GM18508 (cell line): ENCODE measurements at regions not wholly inside any gene's neighbourhood (a gene's known extent, or its start where the extent isn't known, plus 50 kb on each side); places are given as distances from the start of the nearest gene placed in this dataset.

Source experiments
- ATAC-seq: cut with Tn5 transposase; IDR thresholded peaks from one replicate; pipeline ENCODE4 v1.9.1; 2021; ENCODE audit warnings: moderate number of reproducible peaks; ENCODE audit not compliant: insufficient read depth, unreplicated experiment

- ATAC-seq: no peak
These were observed 66.2 kb upstream of the UBE2E1 start for GRCh38 chr3:23739536-23739935.

DNA sequence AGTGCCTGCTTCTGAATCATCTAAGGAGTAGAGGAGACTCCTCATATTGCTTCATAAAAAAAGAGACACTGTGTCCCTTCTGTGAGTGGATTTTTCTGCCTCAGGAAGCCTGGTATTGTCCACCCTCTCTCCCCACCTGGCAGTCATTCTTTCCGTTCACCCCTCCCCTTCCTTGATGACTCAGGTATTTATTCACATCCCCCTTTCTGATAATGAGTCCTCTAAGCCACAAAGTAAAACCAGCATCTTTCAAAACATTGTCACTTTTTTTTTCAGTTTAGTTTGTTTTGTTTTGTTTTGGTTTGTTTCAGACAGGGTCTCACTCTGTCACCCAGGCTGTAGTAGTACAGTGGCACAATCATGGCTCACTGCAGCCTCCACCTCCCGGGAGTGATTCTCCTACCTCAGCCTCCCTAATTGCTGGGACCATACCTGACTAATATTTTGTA is 65.2 kb upstream of the UBE2E1 start:
- ATAC-seq: peak; percentile 71

DNA sequence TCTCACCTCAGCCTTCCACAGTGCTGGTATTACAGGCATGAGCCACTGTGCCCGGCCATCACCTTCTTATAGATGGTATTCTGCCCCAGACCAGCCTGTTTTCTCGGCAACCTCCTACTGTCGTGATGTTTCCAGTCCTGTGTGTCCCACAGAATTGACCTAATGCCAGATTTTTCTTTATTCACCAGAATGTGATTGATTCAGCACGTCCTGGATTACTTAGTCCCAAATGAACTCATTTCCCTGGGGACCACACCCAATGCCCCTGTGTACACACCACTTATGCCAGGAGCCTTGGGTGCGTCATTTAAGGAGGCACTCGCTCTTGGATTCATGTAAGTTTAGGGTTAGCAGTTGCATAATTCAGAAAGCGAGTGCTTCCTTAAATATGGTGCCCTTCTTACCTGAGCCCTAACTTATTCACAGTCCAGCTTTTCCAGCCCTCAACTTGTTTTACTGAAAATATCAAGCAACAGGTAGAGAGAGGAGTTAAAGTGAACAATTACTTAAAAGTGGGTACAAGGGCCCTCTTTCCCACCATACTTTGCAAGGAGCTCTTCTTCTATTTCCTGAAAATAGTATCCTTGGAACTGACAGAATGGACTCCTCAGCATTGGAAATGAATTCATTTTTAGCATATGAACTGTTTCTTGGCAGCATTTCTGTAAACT is 64.6 kb upstream of the UBE2E1 start:
- no peak for ATAC-seq

DNA sequence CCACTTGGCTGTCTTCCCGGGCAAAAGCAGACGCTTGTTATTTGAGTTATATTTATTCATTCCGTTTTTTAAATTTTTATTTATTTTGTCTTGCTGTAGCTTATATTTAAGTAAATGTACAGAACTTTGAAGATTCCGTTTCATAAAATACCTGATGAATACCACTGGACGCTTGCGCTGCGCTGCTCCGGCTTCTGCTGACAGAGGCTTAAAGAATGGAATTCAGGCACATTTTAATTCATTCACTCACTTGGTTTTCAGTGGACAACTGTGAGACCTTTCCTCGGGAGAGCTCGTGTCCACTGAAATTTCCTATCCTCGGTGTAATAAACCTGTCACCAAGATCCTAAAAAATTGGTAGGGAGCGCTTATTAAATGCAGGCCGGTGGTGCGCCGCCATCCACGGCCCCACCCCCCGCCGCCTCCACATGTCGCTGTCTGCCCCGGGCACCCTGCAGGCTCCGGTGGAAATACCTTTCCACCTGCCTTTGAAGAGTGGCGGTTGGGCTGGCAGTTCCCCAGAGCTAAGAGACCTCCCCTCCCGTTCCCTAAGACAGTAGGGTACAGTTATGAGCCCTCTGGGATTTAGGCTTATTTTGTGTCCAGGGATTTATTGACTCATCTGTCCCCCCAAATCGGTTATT is 62.5 kb upstream of the UBE2E1 start:
- no peak for ATAC-seq

DNA sequence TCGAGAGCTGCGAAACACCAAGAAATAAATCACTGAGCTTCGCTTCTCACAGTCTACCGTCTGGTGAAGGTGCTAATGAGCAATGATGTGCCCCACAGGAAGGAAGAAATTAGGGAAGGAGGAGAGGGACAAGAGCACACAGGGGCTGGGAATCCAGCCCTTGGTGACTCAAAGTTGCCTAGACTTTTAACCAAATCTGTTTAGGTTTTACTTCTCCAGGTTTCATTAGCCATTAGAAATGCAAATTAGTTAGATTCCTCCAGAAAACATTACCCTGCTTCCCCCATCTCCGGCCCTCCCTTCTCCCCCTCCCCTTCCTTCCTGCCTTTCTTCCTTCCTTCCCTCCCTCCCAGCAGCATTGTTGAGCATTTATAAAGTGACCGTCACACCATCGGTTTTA is 59.3 kb upstream of the UBE2E1 start:
- no peak for ATAC-seq

GRCh38 chr3:23747841-23748240 is 57.9 kb upstream of the UBE2E1 start:
- ATAC-seq: no peak

GRCh38 chr3:23748398-23749110 is 57.2 kb upstream of the UBE2E1 start:
- no peak for ATAC-seq

DNA sequence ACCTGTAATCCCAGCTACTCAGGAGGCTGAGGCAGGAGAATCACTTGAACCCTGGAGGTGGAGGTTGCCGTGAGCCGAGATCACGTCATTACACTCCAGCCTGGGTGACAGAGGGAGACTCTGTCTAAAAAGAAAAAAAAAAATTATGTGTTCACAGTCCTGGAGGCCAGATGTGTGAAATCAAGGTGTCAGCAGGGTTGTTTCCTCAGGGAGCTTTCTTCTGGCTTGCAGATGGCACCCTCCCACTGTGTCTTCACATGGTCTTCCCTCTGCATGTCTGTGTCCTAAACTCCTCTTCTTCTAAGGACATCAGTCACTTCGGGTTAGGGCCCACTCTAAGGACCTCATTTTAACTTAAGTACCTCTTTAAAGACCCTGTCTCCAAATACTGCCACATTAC is 56.1 kb upstream of the UBE2E1 start:
- ATAC-seq: no peak

DNA sequence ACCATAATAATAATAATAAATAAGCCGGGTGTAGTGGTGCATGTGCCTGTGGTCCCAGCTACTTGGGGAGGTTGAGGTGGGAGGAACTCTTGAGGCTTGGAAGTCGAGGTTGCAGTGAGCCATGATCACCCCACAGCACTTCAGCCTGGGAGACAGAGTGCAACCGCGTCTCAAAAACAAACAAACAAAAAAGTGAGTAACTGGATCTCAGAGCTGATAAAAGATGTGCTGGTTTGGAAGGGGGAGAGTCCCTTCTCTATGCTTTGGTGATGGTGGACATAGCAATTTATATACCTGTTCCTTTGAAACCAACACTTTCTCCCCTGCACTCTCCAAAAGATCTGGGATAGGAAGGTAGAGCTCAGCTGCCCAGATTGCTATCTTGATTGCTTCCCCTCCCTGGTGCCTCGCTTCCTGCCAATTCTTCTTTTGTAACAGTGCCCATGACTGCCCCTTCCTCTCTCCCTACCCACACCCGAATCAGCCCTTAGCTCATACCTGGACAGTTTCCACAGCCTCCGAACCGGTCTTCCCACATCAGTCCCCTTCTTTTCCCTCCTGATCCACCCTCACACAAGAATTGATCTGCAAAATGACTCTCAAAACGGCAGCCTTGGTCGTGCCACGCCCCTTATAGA is 55.1 kb upstream of the UBE2E1 start:
- no peak for ATAC-seq

GRCh38 chr3:23751212-23751723 is 54.5 kb upstream of the UBE2E1 start:
- no peak for ATAC-seq

- no peak for ATAC-seq
These were observed 53.6 kb upstream of the UBE2E1 start for GRCh38 chr3:23752126-23752525.

- ATAC-seq: no peak
These were observed 51.5 kb upstream of the UBE2E1 start for GRCh38 chr3:23754215-23754614.
